BJ (cell line): ENCODE measurements at regions not wholly inside any gene's neighbourhood (a gene's known extent, or its start where the extent isn't known, plus 50 kb on each side); places are given as distances from the start of the nearest gene placed in this dataset.
"Not testable (repeated sequence)": the region's sequence is repeated elsewhere in the genome, so short reads cannot be mapped to it uniquely, and the experiment has no call there.

Experiments used
- CTCF ChIA-PET: fragments of 350-600 bp; formaldehyde crosslinking; extraction: SDS; loops from one replicate; lab custom pipeline; 2021; ENCODE audit warnings: antibody characterized with exemption, inconsistent platforms; lab: Yijun Ruan, JAX
- POLR2A ChIA-PET: fragments of 300-600 bp; sonication (Branson Sonifier 250); formaldehyde crosslinking; extraction: SDS; loops from one replicate; lab custom pipeline; 2021; ENCODE audit warnings: antibody characterized with exemption; lab: Charles Lee
- DNase-seq: peaks from one replicate; pipeline ENCODE4 v3.0.0-alpha.2; 2011; ENCODE audit warnings: low read depth
- H3K27me3 ChIP-seq: 2 replicates; pipeline ENCODE4 v1.6.0; 2011; ENCODE audit warnings: low read length; ENCODE audit not compliant: control insufficient read depth, insufficient read depth
- H3K36me3 ChIP-seq: 2 replicates; pipeline ENCODE4 v1.5.1; 2011; ENCODE audit warnings: low read length; ENCODE audit not compliant: control insufficient read depth, insufficient read depth
- H3K4me3 ChIP-seq: 2 replicates; pipeline ENCODE4 v1.5.1; 2011; ENCODE audit warnings: low read depth, mild to moderate bottlenecking, control low read depth, low read length
- CTCF ChIP-seq: IDR thresholded peaks from 2 replicates; pipeline ENCODE4 v1.5.1; 2011; ENCODE audit warnings: low read depth, mild to moderate bottlenecking, control low read depth, inconsistent platforms, low read length, moderate library complexity; ENCODE audit not compliant: insufficient read depth

- Histone ChIP-seq H3K4me3 (no peak overlapping the region), H3K36me3 (no peaks in the 10 kb centered on the region), H3K27me3 (no peaks in the 10 kb centered on the region)
- CTCF ChIA-PET: interaction anchor here (1.6 kb wide), 1 partner anchor 11 kb away, joined by 4 read pairs; no protein-coding TSS in a partner anchor
- POLR2A ChIA-PET: interaction anchor here (0.5 kb wide), 1 partner anchor 16 kb away, joined by 6 read pairs; no protein-coding TSS in a partner anchor
- no peak for TF ChIP-seq CTCF
- DNase-seq: no peak
Measured at GRCh38 chr2:35960596-35960995, 395.0 kb upstream of the CRIM1 start.

GRCh38 chr2:35957053-35957452 lies 398.5 kb upstream of the CRIM1 start:
- DNase-seq, H3K27me3 ChIP-seq, CTCF ChIA-PET, H3K4me3 ChIP-seq, H3K36me3 ChIP-seq, POLR2A ChIA-PET: not testable (repeated sequence)

- ChIA-PET POLR2A (no interaction called here), CTCF (interaction anchor here (0.9 kb wide), 1 partner anchor 14 kb away, joined by 3 read pairs; no protein-coding TSS in a partner anchor)
- no peak overlapping the region for H3K4me3 ChIP-seq
- TF ChIP-seq CTCF: no peak
- H3K36me3 ChIP-seq: no peaks in the 10 kb centered on the region
- no peaks in the 10 kb centered on the region for H3K27me3 ChIP-seq
- DNase-seq: no peak
Measured at GRCh38 chr2:35946478-35946877, 409.1 kb upstream of the CRIM1 start.

- Histone ChIP-seq H3K27me3 (no peaks in the 10 kb centered on the region), H3K36me3 (no peaks in the 10 kb centered on the region), H3K4me3 (no peak overlapping the region)
- ChIA-PET POLR2A (no interaction called here), CTCF (no interaction called here)
- DNase-seq: no peak
- TF ChIP-seq CTCF: no peak
Measured at GRCh38 chr2:35938838-35939237, 416.7 kb upstream of the CRIM1 start.

- no peak for TF ChIP-seq CTCF
- ChIA-PET CTCF (no interaction called here), POLR2A (no interaction called here)
- Histone ChIP-seq H3K4me3 (no peak overlapping the region), H3K27me3 (no peaks in the 10 kb centered on the region), H3K36me3 (no peaks in the 10 kb centered on the region)
- no peak for DNase-seq
Measured at GRCh38 chr2:35933031-35933430, 422.5 kb upstream of the CRIM1 start.
